OCI-LY1 (cell line): ENCODE measurements at regions not wholly inside any gene's neighbourhood (a gene's known extent, or its start where the extent isn't known, plus 50 kb on each side); places are given as distances from the start of the nearest gene placed in this dataset.

Experiments used
- H2AFZ ChIP-seq: fragments of 200-600 bp; sonication (generic), shearing (Covaris generic); 2 replicates; pipeline ENCODE4 v1.6.0; 2014; ENCODE audit warnings: antibody characterized with exemption, mild to moderate bottlenecking, low read length
- H3F3A ChIP-seq: fragments of 200-600 bp; sonication (generic), shearing (Covaris generic); 2 replicates; pipeline ENCODE4 v1.6.0; 2014; ENCODE audit warnings: mild to moderate bottlenecking, antibody characterized with exemption, low read length, moderate library complexity; ENCODE audit not compliant: insufficient read depth
- H3K27ac ChIP-seq: fragments of 200-600 bp; sonication (generic); 2 replicates; pipeline ENCODE4 v1.5.1; 2014; ENCODE audit warnings: low read length, mixed run types, mild to moderate bottlenecking, low read depth; ENCODE audit not compliant: poor library complexity, severe bottlenecking
- H3K27me3 ChIP-seq: fragments of 200-600 bp; sonication (generic); 2 replicates; pipeline ENCODE4 v1.6.0; 2014; ENCODE audit warnings: antibody characterized with exemption, mild to moderate bottlenecking, low read length, moderate library complexity; ENCODE audit not compliant: insufficient read depth
- H3K36me3 ChIP-seq: fragments of 200-600 bp; sonication (generic); 2 replicates; pipeline ENCODE4 v1.6.1; 2014; ENCODE audit warnings: mild to moderate bottlenecking, antibody characterized with exemption, low read length, moderate library complexity, mixed read lengths; ENCODE audit not compliant: insufficient read depth
- H3K4me1 ChIP-seq: fragments of 200-600 bp; sonication (generic); 2 replicates; pipeline ENCODE4 v1.5.1; 2014; ENCODE audit warnings: mild to moderate bottlenecking, low read length, moderate library complexity; ENCODE audit not compliant: insufficient read depth, severe bottlenecking
- H3K4me2 ChIP-seq: fragments of 200-600 bp; sonication (generic), shearing (Covaris generic); 2 replicates; pipeline ENCODE4 v1.6.1; 2014; ENCODE audit warnings: low read length
- H3K4me3 ChIP-seq: fragments of 200-600 bp; sonication (generic); 2 replicates; pipeline ENCODE4 v1.5.1; 2014; ENCODE audit warnings: low read length, low read depth, mild to moderate bottlenecking, mixed read lengths; ENCODE audit not compliant: poor library complexity, severe bottlenecking
- H3K79me2 ChIP-seq: fragments of 200-600 bp; shearing (Covaris generic); 2 replicates; pipeline ENCODE4 v1.6.1; 2016; ENCODE audit warnings: mixed run types, low read length, mixed read lengths; ENCODE audit not compliant: insufficient read depth
- H3K9ac ChIP-seq: fragments of 200-600 bp; sonication (generic), shearing (Covaris generic); 2 replicates; pipeline ENCODE4 v1.6.1; 2014; ENCODE audit warnings: mild to moderate bottlenecking, low read length, mixed read lengths
- H3K9me2 ChIP-seq: fragments of 200-600 bp; sonication (generic), shearing (Covaris generic); 2 replicates; pipeline ENCODE4 v1.6.1; 2014; ENCODE audit warnings: low read depth, mild to moderate bottlenecking, low read length, mixed read lengths
- H3K9me3 ChIP-seq: fragments of 200-600 bp; shearing (Covaris generic); 2 replicates; pipeline ENCODE4 v1.6.1; 2014; ENCODE audit warnings: low read length, mixed read lengths
- H4K20me1 ChIP-seq: fragments of 200-600 bp; sonication (generic), shearing (Covaris generic); 2 replicates; pipeline ENCODE4 v1.6.0; 2016; ENCODE audit warnings: mild to moderate bottlenecking, low read length; ENCODE audit not compliant: insufficient read depth
- EZH2 ChIP-seq: fragments of 200-600 bp; sonication (generic), shearing (Covaris generic); IDR thresholded peaks from 2 replicates; pipeline ENCODE4 v1.8.0; 2017; ENCODE audit warnings: borderline replicate concordance, mixed run types, mild to moderate bottlenecking, antibody characterized with exemption, low read length, moderate library complexity, mixed read lengths
- TF ChIP-seq, protein P1 (sequence below): fragments of 200-600 bp; sonication (generic), shearing (Covaris generic); IDR thresholded peaks from 2 replicates; pipeline ENCODE4 v1.5.1; 2017; ENCODE audit warnings: mild to moderate bottlenecking, antibody characterized with exemption, low read length, moderate library complexity, mixed read lengths

DNA sequence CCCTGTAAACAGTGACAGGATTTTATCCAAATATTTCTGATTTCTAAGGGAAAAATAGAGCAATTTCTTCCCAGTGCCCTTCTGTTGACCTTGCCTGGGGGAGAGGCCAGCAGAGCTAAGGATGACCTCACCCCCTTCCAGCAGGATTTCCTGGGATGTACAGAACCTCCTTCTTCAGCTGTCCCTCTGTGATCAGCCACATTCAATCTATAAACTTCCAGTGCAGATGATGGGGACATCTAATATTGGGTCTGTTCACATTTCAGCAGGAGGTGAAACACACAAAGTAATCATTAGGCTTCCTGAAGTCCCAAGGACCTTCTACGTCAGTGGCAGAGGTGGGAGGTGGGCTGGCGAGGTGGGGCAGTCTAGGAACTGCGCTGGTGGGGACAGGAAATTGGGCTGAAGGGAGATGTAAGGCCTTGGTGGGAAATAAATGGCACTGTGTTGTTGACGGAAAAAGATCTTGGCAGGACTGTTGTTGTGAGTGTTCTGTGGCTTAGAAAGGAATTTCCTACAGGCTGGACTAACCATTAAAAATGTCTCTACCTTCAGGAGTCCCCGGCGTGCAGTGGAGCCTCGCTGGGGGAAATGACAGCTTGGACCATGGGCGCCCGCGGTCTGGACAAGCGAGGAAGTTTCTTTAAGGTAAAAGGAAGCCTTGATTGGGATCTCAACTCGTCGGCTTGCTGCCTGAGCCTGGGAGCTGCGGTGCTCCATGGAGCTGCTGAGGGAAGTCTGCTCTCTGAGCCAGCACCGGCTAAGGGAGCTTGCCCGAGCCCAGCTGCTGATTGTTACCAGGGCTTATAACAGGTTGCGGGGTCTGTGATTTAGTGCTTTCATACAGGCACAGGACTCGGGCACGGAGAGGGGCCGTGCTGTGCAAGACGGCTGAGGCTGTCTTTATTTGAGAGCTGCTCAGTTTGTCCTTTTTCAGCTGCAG, 127.9 kb upstream of the NAA20 start:
- Histone ChIP-seq H3K36me3 (no peaks in the 10 kb centered on the region), H3K79me2 (no peaks in the 10 kb centered on the region), H3K9me2 (no peaks in the 10 kb centered on the region), H3K27ac (no peak overlapping the region), H3K4me2 (no peak overlapping the region), H3F3A (no peaks in the 10 kb centered on the region), H4K20me1 (no peaks in the 10 kb centered on the region), H2AFZ (no peak overlapping the region), H3K4me1 (no peaks in the 10 kb centered on the region), H3K9ac (no peak overlapping the region), H3K4me3 (no peak overlapping the region), H3K27me3 (no peaks in the 10 kb centered on the region), H3K9me3 (no peaks in the 10 kb centered on the region)
- TF ChIP-seq, protein P1, sequence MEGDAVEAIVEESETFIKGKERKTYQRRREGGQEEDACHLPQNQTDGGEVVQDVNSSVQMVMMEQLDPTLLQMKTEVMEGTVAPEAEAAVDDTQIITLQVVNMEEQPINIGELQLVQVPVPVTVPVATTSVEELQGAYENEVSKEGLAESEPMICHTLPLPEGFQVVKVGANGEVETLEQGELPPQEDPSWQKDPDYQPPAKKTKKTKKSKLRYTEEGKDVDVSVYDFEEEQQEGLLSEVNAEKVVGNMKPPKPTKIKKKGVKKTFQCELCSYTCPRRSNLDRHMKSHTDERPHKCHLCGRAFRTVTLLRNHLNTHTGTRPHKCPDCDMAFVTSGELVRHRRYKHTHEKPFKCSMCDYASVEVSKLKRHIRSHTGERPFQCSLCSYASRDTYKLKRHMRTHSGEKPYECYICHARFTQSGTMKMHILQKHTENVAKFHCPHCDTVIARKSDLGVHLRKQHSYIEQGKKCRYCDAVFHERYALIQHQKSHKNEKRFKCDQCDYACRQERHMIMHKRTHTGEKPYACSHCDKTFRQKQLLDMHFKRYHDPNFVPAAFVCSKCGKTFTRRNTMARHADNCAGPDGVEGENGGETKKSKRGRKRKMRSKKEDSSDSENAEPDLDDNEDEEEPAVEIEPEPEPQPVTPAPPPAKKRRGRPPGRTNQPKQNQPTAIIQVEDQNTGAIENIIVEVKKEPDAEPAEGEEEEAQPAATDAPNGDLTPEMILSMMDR: no peak
- TF ChIP-seq EZH2: no peak

DNA sequence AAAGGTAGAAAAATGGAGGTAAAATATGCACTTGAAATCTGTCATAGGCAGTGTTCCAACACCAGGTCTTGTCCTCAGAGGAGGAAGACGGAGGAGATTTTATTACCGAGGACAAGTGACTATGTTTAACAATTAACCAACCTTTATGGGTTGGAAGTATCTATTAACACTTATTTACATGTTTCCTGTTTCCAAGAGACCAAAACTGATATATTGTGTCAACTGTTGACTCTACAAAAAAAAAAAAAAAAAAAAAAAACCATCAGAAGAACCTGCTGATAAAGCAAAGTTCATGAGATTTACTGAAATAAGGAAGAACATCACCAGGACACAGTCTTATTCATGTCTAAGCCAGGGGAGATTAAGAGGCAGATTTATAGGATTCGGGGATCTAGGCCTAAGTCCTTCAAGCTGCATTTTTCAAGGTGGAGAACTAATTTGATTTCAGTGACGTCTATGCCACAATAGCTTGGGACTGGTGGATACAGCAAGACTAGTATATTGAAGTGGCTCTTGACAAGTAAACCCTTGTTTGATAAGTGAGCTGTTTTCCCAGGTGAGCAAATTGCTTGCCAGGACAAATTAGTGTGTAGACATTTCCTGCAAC, 126.6 kb upstream of the NAA20 start:
- H3K4me1 ChIP-seq: no peaks in the 10 kb centered on the region
- no peaks in the 10 kb centered on the region for H3K9me2 ChIP-seq
- H3K27ac ChIP-seq: no peak overlapping the region
- H3F3A ChIP-seq: no peaks in the 10 kb centered on the region
- no peak overlapping the region for H2AFZ ChIP-seq
- H4K20me1 ChIP-seq: no peaks in the 10 kb centered on the region
- TF ChIP-seq EZH2: no peak
- TF ChIP-seq, protein P1: no peak
- H3K27me3 ChIP-seq: no peaks in the 10 kb centered on the region
- H3K9ac ChIP-seq: no peak overlapping the region
- no peaks in the 10 kb centered on the region for H3K36me3 ChIP-seq
- H3K4me2 ChIP-seq: no peak overlapping the region
- H3K9me3 ChIP-seq: no peaks in the 10 kb centered on the region
- no peaks in the 10 kb centered on the region for H3K79me2 ChIP-seq
- no peak overlapping the region for H3K4me3 ChIP-seq

DNA sequence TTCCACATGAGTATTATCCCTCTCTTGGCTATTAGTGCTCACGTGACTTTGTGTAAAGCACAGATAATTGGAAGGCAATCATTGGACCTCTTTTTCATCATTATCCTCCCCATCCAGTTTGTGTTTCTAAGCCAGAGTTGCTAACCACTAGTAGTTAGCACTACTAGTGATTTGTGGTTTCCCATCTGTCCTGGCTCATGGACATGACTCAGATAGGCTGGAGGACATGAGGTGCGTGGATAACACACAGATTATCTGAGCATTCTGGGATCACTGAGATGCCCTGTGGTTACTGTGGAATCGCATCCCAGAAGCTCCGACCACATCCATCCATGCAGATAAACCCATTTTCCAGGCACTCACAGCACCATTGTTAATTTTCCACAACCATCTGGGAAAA, 123.8 kb upstream of the NAA20 start:
- H3K9me2 ChIP-seq: no peaks in the 10 kb centered on the region
- no peaks in the 10 kb centered on the region for H3K27me3 ChIP-seq
- no peak overlapping the region for H3K9ac ChIP-seq
- TF ChIP-seq EZH2: no peak
- TF ChIP-seq, protein P1: no peak
- no peaks in the 10 kb centered on the region for H4K20me1 ChIP-seq
- no peaks in the 10 kb centered on the region for H3K4me1 ChIP-seq
- no peak overlapping the region for H2AFZ ChIP-seq
- H3K79me2 ChIP-seq: no peaks in the 10 kb centered on the region
- H3K4me2 ChIP-seq: no peak overlapping the region
- H3K27ac ChIP-seq: no peak overlapping the region
- no peaks in the 10 kb centered on the region for H3K9me3 ChIP-seq
- H3K4me3 ChIP-seq: no peak overlapping the region
- no peaks in the 10 kb centered on the region for H3K36me3 ChIP-seq
- no peaks in the 10 kb centered on the region for H3F3A ChIP-seq
